PC-3 (cell line): ENCODE measurements at regions not wholly inside any gene's neighbourhood (a gene's known extent, or its start where the extent isn't known, plus 50 kb on each side); places are given as distances from the start of the nearest gene placed in this dataset.

ENCODE experiments used
- CTCF ChIP-seq: fragments of 300-600 bp; sonication (generic); conservative IDR thresholded peaks from 2 replicates; pipeline ENCODE4 v1.5.1; 2017; ENCODE audit warnings: antibody characterized with exemption, low read depth, mild to moderate bottlenecking, low read length
- EZH2 ChIP-seq: fragments of 300-600 bp; sonication (generic); IDR thresholded peaks from one replicate; pipeline ENCODE4 v1.6.1; 2017; ENCODE audit warnings: antibody characterized with exemption, mild to moderate bottlenecking, low read length; ENCODE audit not compliant: unreplicated experiment

- TF ChIP-seq CTCF (no peak), EZH2 (no peak)
These were observed 328.4 kb upstream of the CNR1 start for GRCh38 chr6:88494401-88495140.
